ENCODE measurements at regions not wholly inside any gene's neighbourhood (a gene's known extent, or its start where the extent isn't known, plus 50 kb on each side); places are given as distances from the start of the nearest gene placed in this dataset.

DNA sequence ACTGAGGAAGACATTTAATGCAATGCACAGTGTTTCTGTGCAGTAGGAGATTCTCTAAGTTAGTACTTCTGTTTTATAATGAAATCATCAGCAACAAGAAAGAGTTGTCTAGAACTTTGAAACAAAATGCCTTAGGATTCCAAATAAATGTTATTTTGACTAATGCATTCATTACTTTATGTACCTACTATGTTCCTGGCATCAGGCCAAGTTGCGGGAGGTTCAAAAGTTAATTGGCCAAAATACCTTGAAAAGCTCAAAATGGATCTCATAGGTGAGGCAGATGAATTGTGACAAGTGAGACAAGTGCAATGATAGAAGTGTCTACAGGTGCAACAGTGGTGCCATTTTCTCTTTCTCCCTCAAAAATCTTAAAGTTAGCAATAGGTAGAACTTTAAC is 289.4 kb downstream of the TOX3 start:
- no peak overlapping the region for H3K4me3 ChIP-seq
- no peak overlapping the region for H3K27ac ChIP-seq
- no peak for DNase-seq (ENCODE audit: low spot score)
- TF ChIP-seq, protein P1, sequence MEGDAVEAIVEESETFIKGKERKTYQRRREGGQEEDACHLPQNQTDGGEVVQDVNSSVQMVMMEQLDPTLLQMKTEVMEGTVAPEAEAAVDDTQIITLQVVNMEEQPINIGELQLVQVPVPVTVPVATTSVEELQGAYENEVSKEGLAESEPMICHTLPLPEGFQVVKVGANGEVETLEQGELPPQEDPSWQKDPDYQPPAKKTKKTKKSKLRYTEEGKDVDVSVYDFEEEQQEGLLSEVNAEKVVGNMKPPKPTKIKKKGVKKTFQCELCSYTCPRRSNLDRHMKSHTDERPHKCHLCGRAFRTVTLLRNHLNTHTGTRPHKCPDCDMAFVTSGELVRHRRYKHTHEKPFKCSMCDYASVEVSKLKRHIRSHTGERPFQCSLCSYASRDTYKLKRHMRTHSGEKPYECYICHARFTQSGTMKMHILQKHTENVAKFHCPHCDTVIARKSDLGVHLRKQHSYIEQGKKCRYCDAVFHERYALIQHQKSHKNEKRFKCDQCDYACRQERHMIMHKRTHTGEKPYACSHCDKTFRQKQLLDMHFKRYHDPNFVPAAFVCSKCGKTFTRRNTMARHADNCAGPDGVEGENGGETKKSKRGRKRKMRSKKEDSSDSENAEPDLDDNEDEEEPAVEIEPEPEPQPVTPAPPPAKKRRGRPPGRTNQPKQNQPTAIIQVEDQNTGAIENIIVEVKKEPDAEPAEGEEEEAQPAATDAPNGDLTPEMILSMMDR (IDR thresholded peaks at IDR 0.05), result no peak

DNA sequence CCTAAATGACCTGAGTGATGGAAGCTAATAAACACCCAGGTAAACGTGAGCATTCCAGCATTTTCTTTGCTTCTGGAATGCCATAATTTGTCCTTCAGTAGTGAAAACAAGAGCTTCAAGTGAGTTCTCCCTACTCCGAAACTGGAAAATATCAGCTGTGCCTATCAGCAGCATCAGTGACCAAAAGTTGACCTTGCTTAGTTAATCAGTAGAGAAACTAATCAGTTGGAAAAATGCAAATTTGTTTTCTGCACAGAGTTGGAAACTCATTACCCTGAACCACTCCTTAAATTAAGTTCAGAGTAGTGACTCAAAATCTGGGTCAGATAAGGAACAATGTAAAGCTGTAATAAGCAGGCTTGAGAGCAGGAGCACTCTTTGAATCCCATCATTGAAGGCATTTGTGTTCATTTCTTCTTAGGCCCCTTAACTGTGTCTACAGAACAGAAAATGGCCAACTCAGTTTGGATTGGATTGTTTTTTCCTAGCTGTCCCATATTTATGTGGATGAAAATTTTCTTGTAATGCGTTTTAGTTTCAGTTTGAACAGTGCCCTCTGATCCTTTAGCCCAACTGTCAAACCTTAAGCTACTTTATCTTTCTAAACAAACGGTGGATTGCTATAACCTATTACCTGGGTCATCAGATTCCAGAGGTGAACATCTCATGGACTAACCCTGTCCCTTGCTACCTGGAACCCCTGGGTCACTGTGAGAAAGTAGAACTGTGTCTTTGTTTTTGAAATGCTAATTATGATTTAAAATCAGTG is 290.4 kb downstream of the TOX3 start:
- no peak for DNase-seq (ENCODE audit: low spot score)
- H3K4me3 ChIP-seq, result no peak overlapping the region
- H3K27ac ChIP-seq, result no peak overlapping the region
- TF ChIP-seq, protein P1 (IDR thresholded peaks at IDR 0.05), result no peak

- TF ChIP-seq, protein P1 (IDR thresholded peaks at IDR 0.05), result no peak
Measured at GRCh38 chr16:52254746-52255145, 292.2 kb downstream of the TOX3 start.

GRCh38 chr16:52252680-52253079 is 294.3 kb downstream of the TOX3 start:
- TF ChIP-seq, protein P1 (IDR thresholded peaks at IDR 0.05), result no peak
- DNase-seq (ENCODE audit: low spot score), result no peak
- Histone ChIP-seq H3K4me3 (no peak overlapping the region), H3K27ac (no peak overlapping the region)

More at GRCh38 chr16:52254746-52255145, 292.2 kb downstream of the TOX3 start:
- no peak for DNase-seq (ENCODE audit: low spot score)
- Histone ChIP-seq H3K27ac (no peak overlapping the region), H3K4me3 (no peak overlapping the region)

DNA sequence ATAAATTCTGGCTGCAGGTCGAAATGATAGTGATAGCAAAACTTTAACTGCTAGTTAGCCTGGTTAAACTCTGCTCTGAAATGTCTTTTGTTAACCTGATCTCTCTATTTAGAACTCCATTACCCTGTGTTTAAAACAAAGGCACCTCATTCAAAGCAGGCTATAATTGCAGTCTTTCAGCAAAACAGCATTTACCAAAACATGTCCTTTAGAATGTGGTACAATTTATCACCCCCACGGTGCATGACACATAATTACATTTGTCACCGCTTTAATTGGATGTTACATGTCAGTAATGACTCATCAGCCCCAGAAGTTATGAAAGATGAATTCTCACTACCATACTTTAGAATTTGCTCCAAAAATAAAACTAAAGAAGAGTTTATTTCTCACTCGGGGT is 295.4 kb downstream of the TOX3 start:
- H3K27ac ChIP-seq, result no peak overlapping the region
- H3K4me3 ChIP-seq, result no peak overlapping the region
- no peak for DNase-seq (ENCODE audit: low spot score)
- TF ChIP-seq, protein P1 (IDR thresholded peaks at IDR 0.05), result no peak

GRCh38 chr16:52247737-52248136 is 299.2 kb downstream of the TOX3 start:
- TF ChIP-seq, protein P1 (IDR thresholded peaks at IDR 0.05), result no peak
- H3K4me3 ChIP-seq, result no peak overlapping the region
- no peak overlapping the region for H3K27ac ChIP-seq
- no peak for DNase-seq (ENCODE audit: low spot score)

- DNase-seq (ENCODE audit: low spot score), result no peak
- TF ChIP-seq, protein P1 (IDR thresholded peaks at IDR 0.05), result no peak
- Histone ChIP-seq H3K27ac (no peak overlapping the region), H3K4me3 (no peak overlapping the region)
Measured at GRCh38 chr16:52238710-52239109, 308.2 kb downstream of the TOX3 start.
